HCT116 (cell line): ENCODE measurements at regions not wholly inside any gene's neighbourhood (a gene's known extent, or its start where the extent isn't known, plus 50 kb on each side); places are given as distances from the start of the nearest gene placed in this dataset.

ENCODE experiments used
- ATAC-seq: fragments of 200-7000 bp; cut with Tn5 transposase; 2 replicates; pipeline ENCODE4 v1.9.1; 2020; ENCODE audit warnings: mild to moderate bottlenecking, moderate library complexity
- BruUV-seq: library from RNA; stranded (reverse); fragments of 400-500 nt; replicated peaks from 2 replicates; lab custom pipeline; 2021; lab: Mats Ljungman, UMichigan
- CTCF ChIA-PET: fragments of 300-600 bp; sonication (Branson Sonifier 250); formaldehyde crosslinking; loops from one replicate; lab custom pipeline; 2021; ENCODE audit warnings: antibody characterized with exemption; lab: Charles Lee
- POLR2A ChIA-PET: fragments of 300-600, 350-600 bp; sonication (Branson Sonifier 250); formaldehyde crosslinking; loops from one replicate; lab custom pipeline; 2021; ENCODE audit warnings: antibody characterized with exemption; lab: Charles Lee
- RAD21 ChIA-PET, 2 experiments: fragments of 300-600 bp; sonication (Branson Sonifier 250); formaldehyde crosslinking; loops; one replicate each; lab custom pipeline; 2023; ENCODE audit warnings: low total read pairs in 2 of 2; ENCODE audit not compliant: uncharacterized antibody in 2 of 2, unreplicated experiment in 2 of 2, low non-redundant PET in 1 of 2; lab: Charles Lee
- DNase-seq: peaks from one replicate; pipeline ENCODE4 v3.0.0-alpha.2; 2010; ENCODE audit warnings: low read depth, low spot score
- H2AFZ ChIP-seq: fragments of 200-600 bp; shearing (Covaris generic), sonication (generic); 2 replicates; pipeline ENCODE4 v1.6.1; 2017; ENCODE audit warnings: low read depth, mixed run types, mixed read lengths, antibody characterized with exemption, low read length; ENCODE audit not compliant: poor library complexity, severe bottlenecking
- H3K27ac ChIP-seq: 2 replicates; pipeline ENCODE4 v1.5.1; 2012; ENCODE audit warnings: low read depth, low read length
- H3K27me3 ChIP-seq: fragments of 200-600 bp; sonication (generic); 2 replicates; pipeline ENCODE4 v1.6.1; 2016; ENCODE audit warnings: mixed run types, low read length, mixed read lengths; ENCODE audit not compliant: insufficient read depth
- H3K36me3 ChIP-seq, 2 experiments: fragments of 200-500 bp in 1 of 2; fragments of 200-600 bp in 1 of 2; sonication (Bioruptor generic) in 1 of 2; sonication (generic) in 1 of 2; 2 replicates each; pipeline versions ENCODE4 v1.5.1 to v1.6.1; 2014 to 2016; ENCODE audit warnings: low read length in 2 of 2, inconsistent platforms in 1 of 2, mixed read lengths in 1 of 2, mixed run types in 1 of 2; ENCODE audit not compliant: insufficient read depth in 2 of 2, control insufficient read depth in 1 of 2
- H3K4me1 ChIP-seq, 2 experiments: fragments of 200-600 bp in 1 of 2; sonication (generic) in 1 of 2; 2 replicates each; pipeline versions ENCODE4 v1.5.1 to v1.6.1; 2012 to 2017; ENCODE audit warnings: low read length in 2 of 2, inconsistent platforms in 1 of 2, mild to moderate bottlenecking in 1 of 2, mixed read lengths in 1 of 2, mixed run types in 1 of 2, moderate library complexity in 1 of 2; ENCODE audit not compliant: insufficient read depth in 2 of 2, control insufficient read depth in 1 of 2
- H3K4me2 ChIP-seq: fragments of 200-600 bp; sonication (generic); 2 replicates; pipeline ENCODE4 v1.6.1; 2017; ENCODE audit warnings: mixed run types, low read length, mixed read lengths
- H3K4me3 ChIP-seq, 2 experiments: fragments of 200-600 bp in 1 of 2; sonication (generic) in 1 of 2; replicated peaks in 1 of 2; 2 replicates each; pipeline ENCODE4 v1.5.1; 2011 to 2016; ENCODE audit warnings: low read length in 2 of 2, control low read depth in 1 of 2, low read depth in 1 of 2, mild to moderate bottlenecking in 1 of 2, mixed read lengths in 1 of 2, mixed run types in 1 of 2
- H3K79me2 ChIP-seq: fragments of 200-600 bp; sonication (generic); 2 replicates; pipeline ENCODE4 v1.6.1; 2017; ENCODE audit warnings: mild to moderate bottlenecking, mixed run types, low read length, moderate library complexity, mixed read lengths; ENCODE audit not compliant: insufficient read depth
- H3K9ac ChIP-seq: fragments of 200-600 bp; sonication (generic); 2 replicates; pipeline ENCODE4 v1.6.1; 2016; ENCODE audit warnings: low read length, mixed read lengths
- H3K9me2 ChIP-seq: fragments of 200-600 bp; sonication (generic), shearing (Covaris generic); 2 replicates; pipeline ENCODE4 v1.6.1; 2017; ENCODE audit warnings: mixed run types, mild to moderate bottlenecking, moderate library complexity; ENCODE audit not compliant: insufficient read depth
- H3K9me3 ChIP-seq, 2 experiments: fragments of 200-500 bp in 1 of 2; fragments of 200-600 bp in 1 of 2; sonication (Bioruptor generic) in 1 of 2; sonication (generic) in 1 of 2; 2 replicates each; pipeline ENCODE4 v1.6.1; 2014 to 2017; ENCODE audit warnings: low read length in 2 of 2, mixed read lengths in 2 of 2, inconsistent platforms in 1 of 2, low read depth in 1 of 2, mild to moderate bottlenecking in 1 of 2, mixed run types in 1 of 2, moderate library complexity in 1 of 2; ENCODE audit not compliant: control insufficient read depth in 1 of 2, insufficient read depth in 1 of 2
- H4K20me1 ChIP-seq: fragments of 200-600 bp; sonication (generic), shearing (Covaris generic); 2 replicates; pipeline ENCODE4 v1.6.1; 2017; ENCODE audit warnings: mixed run types, mild to moderate bottlenecking, moderate library complexity; ENCODE audit not compliant: insufficient read depth
- EGR1 ChIP-seq: IDR thresholded peaks from 2 replicates; pipeline ENCODE4 v1.6.1; 2012; ENCODE audit warnings: low read depth
- FOSL1 ChIP-seq: IDR thresholded peaks from 2 replicates; pipeline ENCODE4 v1.6.1; 2012; ENCODE audit warnings: low read depth
- JUND ChIP-seq: IDR thresholded peaks from 2 replicates; pipeline ENCODE4 v1.6.1; 2012
- SIN3A ChIP-seq: IDR thresholded peaks from 2 replicates; pipeline ENCODE4 v1.6.1; 2012; ENCODE audit warnings: low read depth
- SP1 ChIP-seq: IDR thresholded peaks from 2 replicates; pipeline ENCODE4 v1.6.1; 2012; ENCODE audit warnings: low read depth
- YY1 ChIP-seq: IDR thresholded peaks from 2 replicates; pipeline ENCODE4 v1.6.1; 2011; ENCODE audit warnings: low read length, low read depth, moderate library complexity, mild to moderate bottlenecking; ENCODE audit not compliant: insufficient replicate concordance; ENCODE audit errors: extremely low read depth
- ZNF274 ChIP-seq: fragments of 200-500 bp; sonication (Bioruptor generic); IDR thresholded peaks from 2 replicates; pipeline ENCODE4 v1.6.1; 2014; ENCODE audit warnings: mild to moderate bottlenecking, low read depth, low read length, inconsistent platforms
- intact Hi-C: fragments of 100-400 bp; cut with micrococcal nuclease; formaldehyde crosslinking; loops from 2 replicates; pipeline ENCODE4 v1.10.0; 2022
- TF ChIP-seq, protein P1 (sequence below), 3 experiments: fragments of 200-600 bp in 1 of 3; sonication (generic) in 1 of 3; IDR thresholded peaks in 2 of 3; conservative IDR thresholded peaks in 1 of 3; 2 replicates each; pipeline ENCODE4 v1.5.1; 2012 to 2017; ENCODE audit warnings: low read depth in 2 of 3, low read length in 2 of 3, antibody characterized with exemption in 1 of 3, borderline replicate concordance in 1 of 3, control low read depth in 1 of 3, mild to moderate bottlenecking in 1 of 3, mixed read lengths in 1 of 3, mixed run types in 1 of 3, moderate library complexity in 1 of 3; ENCODE audit not compliant: insufficient read depth in 1 of 3
- TF ChIP-seq, protein P2 (sequence below): IDR thresholded peaks from 2 replicates; pipeline ENCODE4 v1.6.1; 2012
- TF ChIP-seq, protein P3 (sequence below): IDR thresholded peaks from 2 replicates; pipeline ENCODE4 v1.6.1; 2012; ENCODE audit warnings: low read depth

DNA sequence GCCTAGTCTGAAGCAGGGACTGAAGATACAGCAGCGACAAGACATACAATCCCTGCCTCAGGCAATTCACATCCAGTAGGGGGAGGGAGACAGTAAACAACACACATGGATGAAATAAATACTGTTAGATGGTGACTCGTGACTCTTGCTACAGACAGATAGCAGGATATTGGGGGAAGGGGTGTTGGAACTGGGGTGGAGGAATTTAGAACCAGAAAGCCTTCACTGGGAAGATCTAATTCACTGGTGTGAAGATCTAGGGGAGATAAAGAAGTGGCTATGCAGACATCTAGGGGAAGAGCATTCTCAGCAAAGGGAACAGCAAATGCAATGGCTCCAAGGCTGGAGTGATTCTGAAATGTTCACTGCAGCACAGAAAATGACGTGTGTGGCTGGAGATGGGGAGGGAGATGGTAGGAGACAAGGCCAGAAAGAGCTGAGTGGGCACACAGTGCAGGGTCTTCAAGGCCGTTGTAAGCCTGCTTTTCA lies 52.6 kb upstream of the TMEM163 start:
- ChIA-PET CTCF (no interaction called here), POLR2A (no interaction called here), RAD21 (no interaction called here)
- Histone ChIP-seq H3K79me2 (no peaks in the 10 kb centered on the region), H3K4me2 (no peak overlapping the region), H3K9me3 (no peaks in the 10 kb centered on the region), H3K36me3 (no peaks in the 10 kb centered on the region), H3K27me3 (no peaks in the 10 kb centered on the region), H4K20me1 (no peaks in the 10 kb centered on the region), H3K9ac (no peak overlapping the region), H3K27ac (no peak overlapping the region), H3K4me3 (no peak overlapping the region), H3K9me2 (no peaks in the 10 kb centered on the region)
- no TSS peak for BruUV-seq
- no peak for ATAC-seq
- no peak for TF ChIP-seq SIN3A
- TF ChIP-seq, protein P1, sequence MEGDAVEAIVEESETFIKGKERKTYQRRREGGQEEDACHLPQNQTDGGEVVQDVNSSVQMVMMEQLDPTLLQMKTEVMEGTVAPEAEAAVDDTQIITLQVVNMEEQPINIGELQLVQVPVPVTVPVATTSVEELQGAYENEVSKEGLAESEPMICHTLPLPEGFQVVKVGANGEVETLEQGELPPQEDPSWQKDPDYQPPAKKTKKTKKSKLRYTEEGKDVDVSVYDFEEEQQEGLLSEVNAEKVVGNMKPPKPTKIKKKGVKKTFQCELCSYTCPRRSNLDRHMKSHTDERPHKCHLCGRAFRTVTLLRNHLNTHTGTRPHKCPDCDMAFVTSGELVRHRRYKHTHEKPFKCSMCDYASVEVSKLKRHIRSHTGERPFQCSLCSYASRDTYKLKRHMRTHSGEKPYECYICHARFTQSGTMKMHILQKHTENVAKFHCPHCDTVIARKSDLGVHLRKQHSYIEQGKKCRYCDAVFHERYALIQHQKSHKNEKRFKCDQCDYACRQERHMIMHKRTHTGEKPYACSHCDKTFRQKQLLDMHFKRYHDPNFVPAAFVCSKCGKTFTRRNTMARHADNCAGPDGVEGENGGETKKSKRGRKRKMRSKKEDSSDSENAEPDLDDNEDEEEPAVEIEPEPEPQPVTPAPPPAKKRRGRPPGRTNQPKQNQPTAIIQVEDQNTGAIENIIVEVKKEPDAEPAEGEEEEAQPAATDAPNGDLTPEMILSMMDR (IDR thresholded peaks at IDR 0.05 in 2 of 3, conservative IDR thresholded peaks at IDR 0.05 in 1 of 3; ENCODE audit: borderline replicate concordance in 1 of 3, insufficient read depth in 1 of 3, low read depth in 2 of 3, low read length in 2 of 3), result no peak
- no peak for TF ChIP-seq SP1
- no peak for TF ChIP-seq FOSL1
- TF ChIP-seq EGR1, result no peak
- TF ChIP-seq JUND, result no peak
- no peak for TF ChIP-seq YY1
- TF ChIP-seq, protein P2, sequence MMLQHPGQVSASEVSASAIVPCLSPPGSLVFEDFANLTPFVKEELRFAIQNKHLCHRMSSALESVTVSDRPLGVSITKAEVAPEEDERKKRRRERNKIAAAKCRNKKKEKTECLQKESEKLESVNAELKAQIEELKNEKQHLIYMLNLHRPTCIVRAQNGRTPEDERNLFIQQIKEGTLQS, result no peak
- TF ChIP-seq, protein P3, sequence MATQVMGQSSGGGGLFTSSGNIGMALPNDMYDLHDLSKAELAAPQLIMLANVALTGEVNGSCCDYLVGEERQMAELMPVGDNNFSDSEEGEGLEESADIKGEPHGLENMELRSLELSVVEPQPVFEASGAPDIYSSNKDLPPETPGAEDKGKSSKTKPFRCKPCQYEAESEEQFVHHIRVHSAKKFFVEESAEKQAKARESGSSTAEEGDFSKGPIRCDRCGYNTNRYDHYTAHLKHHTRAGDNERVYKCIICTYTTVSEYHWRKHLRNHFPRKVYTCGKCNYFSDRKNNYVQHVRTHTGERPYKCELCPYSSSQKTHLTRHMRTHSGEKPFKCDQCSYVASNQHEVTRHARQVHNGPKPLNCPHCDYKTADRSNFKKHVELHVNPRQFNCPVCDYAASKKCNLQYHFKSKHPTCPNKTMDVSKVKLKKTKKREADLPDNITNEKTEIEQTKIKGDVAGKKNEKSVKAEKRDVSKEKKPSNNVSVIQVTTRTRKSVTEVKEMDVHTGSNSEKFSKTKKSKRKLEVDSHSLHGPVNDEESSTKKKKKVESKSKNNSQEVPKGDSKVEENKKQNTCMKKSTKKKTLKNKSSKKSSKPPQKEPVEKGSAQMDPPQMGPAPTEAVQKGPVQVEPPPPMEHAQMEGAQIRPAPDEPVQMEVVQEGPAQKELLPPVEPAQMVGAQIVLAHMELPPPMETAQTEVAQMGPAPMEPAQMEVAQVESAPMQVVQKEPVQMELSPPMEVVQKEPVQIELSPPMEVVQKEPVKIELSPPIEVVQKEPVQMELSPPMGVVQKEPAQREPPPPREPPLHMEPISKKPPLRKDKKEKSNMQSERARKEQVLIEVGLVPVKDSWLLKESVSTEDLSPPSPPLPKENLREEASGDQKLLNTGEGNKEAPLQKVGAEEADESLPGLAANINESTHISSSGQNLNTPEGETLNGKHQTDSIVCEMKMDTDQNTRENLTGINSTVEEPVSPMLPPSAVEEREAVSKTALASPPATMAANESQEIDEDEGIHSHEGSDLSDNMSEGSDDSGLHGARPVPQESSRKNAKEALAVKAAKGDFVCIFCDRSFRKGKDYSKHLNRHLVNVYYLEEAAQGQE, result no peak
- TF ChIP-seq ZNF274, result no peak
- TF ChIP-seq, all 23 proteins: peak for 0
- Histone ChIP-seq H3K4me1 (peaks cover 0 to 15% of the 10 kb centered on the region in 2 experiments; a peak in 1 of 4 replicates), H2AFZ (no peak overlapping the region)
- intact Hi-C loops, result loop anchor here (10.0 kb wide), 1 partner anchor 307 kb away; no protein-coding TSS in a partner anchor
- DNase-seq, result no peak
